IMR-90 (cell line): ENCODE measurements at regions not wholly inside any gene's neighbourhood (a gene's known extent, or its start where the extent isn't known, plus 50 kb on each side); places are given as distances from the start of the nearest gene placed in this dataset.

Experiments
- CEBPB ChIP-seq: IDR thresholded peaks from 2 replicates; pipeline ENCODE4 v1.6.1; 2012; ENCODE audit warnings: low read depth, low read length, improper control_type of control experiment
- CHD1 ChIP-seq: IDR thresholded peaks from 2 replicates; pipeline ENCODE4 v1.6.1; 2012; ENCODE audit warnings: low read depth, low read length, improper control_type of control experiment
- MAFK ChIP-seq: IDR thresholded peaks from 2 replicates; pipeline ENCODE4 v1.6.1; 2012; ENCODE audit warnings: low read depth, low read length, improper control_type of control experiment
- MAZ ChIP-seq: IDR thresholded peaks from 2 replicates; pipeline ENCODE4 v1.6.1; 2012; ENCODE audit warnings: low read depth, mild to moderate bottlenecking, low read length, improper control_type of control experiment, moderate library complexity, borderline replicate concordance
- MXI1 ChIP-seq: IDR thresholded peaks from 2 replicates; pipeline ENCODE4 v1.6.1; 2012; ENCODE audit warnings: low read depth, mild to moderate bottlenecking, low read length, moderate library complexity, borderline replicate concordance
- NFE2L2 ChIP-seq: fragments of 150-350 bp; IDR thresholded peaks from 2 replicates; pipeline ENCODE4 v1.6.1; 2016; ENCODE audit warnings: low read depth, mild to moderate bottlenecking, low read length
- POLR2A ChIP-seq: IDR thresholded peaks from 2 replicates; pipeline ENCODE4 v1.6.1; 2012; ENCODE audit warnings: mild to moderate bottlenecking, low read depth, low read length
- RAD21 ChIP-seq: IDR thresholded peaks from 2 replicates; pipeline ENCODE4 v1.6.1; 2012; ENCODE audit warnings: low read length, improper control_type of control experiment
- RCOR1 ChIP-seq: IDR thresholded peaks from 2 replicates; pipeline ENCODE4 v1.6.1; 2012; ENCODE audit warnings: mild to moderate bottlenecking, low read length, improper control_type of control experiment; ENCODE audit not compliant: insufficient replicate concordance
- SMC3 ChIP-seq: fragments of 150-350 bp; IDR thresholded peaks from 2 replicates; pipeline ENCODE4 v1.6.1; 2016; ENCODE audit warnings: low read depth, mild to moderate bottlenecking, antibody characterized with exemption, low read length, moderate library complexity
- TF ChIP-seq, protein P1 (sequence below): conservative IDR thresholded peaks from 2 replicates; pipeline ENCODE4 v1.5.1; 2012; ENCODE audit warnings: mild to moderate bottlenecking, low read depth, low read length, improper control_type of control experiment
- TF ChIP-seq, protein P2 (sequence below): fragments of 150-350 bp; IDR thresholded peaks from 2 replicates; pipeline ENCODE4 v1.6.1; 2016; ENCODE audit warnings: low read depth, mild to moderate bottlenecking, low read length, moderate library complexity, borderline replicate concordance

DNA sequence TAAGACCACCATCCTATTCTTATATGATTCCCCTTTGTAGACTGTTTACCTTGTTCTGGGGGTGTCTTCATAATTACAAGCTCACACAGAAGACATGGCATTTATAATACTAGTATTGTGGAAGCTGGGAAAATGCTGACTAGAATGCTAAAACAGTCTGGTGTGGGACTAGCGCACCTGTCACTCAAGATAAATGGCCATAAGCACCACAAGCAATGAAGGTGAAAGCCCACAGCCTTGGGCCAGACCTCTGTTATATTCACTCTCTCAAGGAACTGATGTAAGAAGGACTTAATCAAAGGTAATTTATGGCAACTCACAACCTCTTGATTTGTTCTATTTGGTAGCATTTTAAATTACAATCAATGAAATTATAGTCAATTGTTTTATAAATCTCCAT, 721.5 kb downstream of the SEMA5A start:
- TF ChIP-seq, protein P1, sequence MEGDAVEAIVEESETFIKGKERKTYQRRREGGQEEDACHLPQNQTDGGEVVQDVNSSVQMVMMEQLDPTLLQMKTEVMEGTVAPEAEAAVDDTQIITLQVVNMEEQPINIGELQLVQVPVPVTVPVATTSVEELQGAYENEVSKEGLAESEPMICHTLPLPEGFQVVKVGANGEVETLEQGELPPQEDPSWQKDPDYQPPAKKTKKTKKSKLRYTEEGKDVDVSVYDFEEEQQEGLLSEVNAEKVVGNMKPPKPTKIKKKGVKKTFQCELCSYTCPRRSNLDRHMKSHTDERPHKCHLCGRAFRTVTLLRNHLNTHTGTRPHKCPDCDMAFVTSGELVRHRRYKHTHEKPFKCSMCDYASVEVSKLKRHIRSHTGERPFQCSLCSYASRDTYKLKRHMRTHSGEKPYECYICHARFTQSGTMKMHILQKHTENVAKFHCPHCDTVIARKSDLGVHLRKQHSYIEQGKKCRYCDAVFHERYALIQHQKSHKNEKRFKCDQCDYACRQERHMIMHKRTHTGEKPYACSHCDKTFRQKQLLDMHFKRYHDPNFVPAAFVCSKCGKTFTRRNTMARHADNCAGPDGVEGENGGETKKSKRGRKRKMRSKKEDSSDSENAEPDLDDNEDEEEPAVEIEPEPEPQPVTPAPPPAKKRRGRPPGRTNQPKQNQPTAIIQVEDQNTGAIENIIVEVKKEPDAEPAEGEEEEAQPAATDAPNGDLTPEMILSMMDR, result no peak
- no peak for TF ChIP-seq POLR2A
- TF ChIP-seq CHD1, result no peak
- TF ChIP-seq RAD21, result no peak
- TF ChIP-seq RCOR1, result no peak
- TF ChIP-seq SMC3, result no peak
- no peak for TF ChIP-seq MAFK
- TF ChIP-seq MAZ, result no peak
- no peak for TF ChIP-seq NFE2L2
- no peak for TF ChIP-seq MXI1
- TF ChIP-seq CEBPB, result no peak
- TF ChIP-seq, protein P2, sequence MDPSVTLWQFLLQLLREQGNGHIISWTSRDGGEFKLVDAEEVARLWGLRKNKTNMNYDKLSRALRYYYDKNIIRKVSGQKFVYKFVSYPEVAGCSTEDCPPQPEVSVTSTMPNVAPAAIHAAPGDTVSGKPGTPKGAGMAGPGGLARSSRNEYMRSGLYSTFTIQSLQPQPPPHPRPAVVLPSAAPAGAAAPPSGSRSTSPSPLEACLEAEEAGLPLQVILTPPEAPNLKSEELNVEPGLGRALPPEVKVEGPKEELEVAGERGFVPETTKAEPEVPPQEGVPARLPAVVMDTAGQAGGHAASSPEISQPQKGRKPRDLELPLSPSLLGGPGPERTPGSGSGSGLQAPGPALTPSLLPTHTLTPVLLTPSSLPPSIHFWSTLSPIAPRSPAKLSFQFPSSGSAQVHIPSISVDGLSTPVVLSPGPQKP, result no peak
